PC-9 (cell line): ENCODE measurements at regions not wholly inside any gene's neighbourhood (a gene's known extent, or its start where the extent isn't known, plus 50 kb on each side); places are given as distances from the start of the nearest gene placed in this dataset.

Experiments used
- BruUV-seq: library from RNA; stranded (reverse); fragments of 400-500 nt; replicated peaks from 2 replicates; lab custom pipeline; 2021; lab: Mats Ljungman, UMichigan
- CTCF ChIA-PET: fragments of 300-600 bp; sonication (Branson Sonifier 250); formaldehyde crosslinking; loops from one replicate; lab custom pipeline; 2022; ENCODE audit warnings: antibody characterized with exemption; lab: Charles Lee
- POLR2A ChIA-PET: fragments of 300-600 bp; sonication (Branson Sonifier 250); formaldehyde crosslinking; loops from one replicate; lab custom pipeline; 2022; ENCODE audit warnings: antibody characterized with exemption; ENCODE audit not compliant: unreplicated experiment; lab: Charles Lee
- DNase-seq, 2 experiments: peaks; one replicate each; pipeline versions ENCODE4 v3.0.0 to v3.0.0-alpha.2; 2015 to 2022; ENCODE audit warnings: mixed read lengths in 1 of 2
- H2AFZ ChIP-seq: fragments of 200-600 bp; sonication (generic); 2 replicates; pipeline ENCODE4 v1.8.1; 2017; ENCODE audit warnings: antibody characterized with exemption
- H3F3A ChIP-seq: fragments of 200-600 bp; sonication (generic); 2 replicates; pipeline ENCODE4 v1.8.1; 2017; ENCODE audit warnings: antibody characterized with exemption, mild to moderate bottlenecking, low read depth; ENCODE audit not compliant: insufficient read depth
- H3K27ac ChIP-seq: fragments of 200-600 bp; sonication (generic); 2 replicates; pipeline ENCODE4 v1.6.1; 2016; ENCODE audit warnings: mixed run types
- H3K27me3 ChIP-seq: fragments of 200-600 bp; sonication (generic); 2 replicates; pipeline ENCODE4 v1.6.1; 2016; ENCODE audit warnings: low read depth, mixed run types; ENCODE audit not compliant: insufficient read depth
- H3K36me3 ChIP-seq: fragments of 200-600 bp; sonication (generic); 2 replicates; pipeline ENCODE4 v1.6.1; 2016; ENCODE audit warnings: low read depth, mixed run types
- H3K4me1 ChIP-seq: fragments of 200-600 bp; sonication (generic); replicated peaks from 2 replicates; pipeline ENCODE4 v1.6.1; 2016; ENCODE audit warnings: mixed run types; ENCODE audit not compliant: insufficient read depth
- H3K4me2 ChIP-seq: fragments of 200-600 bp; sonication (generic); 2 replicates; pipeline ENCODE4 v1.6.1; 2017; ENCODE audit warnings: mixed run types
- H3K4me3 ChIP-seq: fragments of 200-600 bp; sonication (generic); 2 replicates; pipeline ENCODE4 v1.6.1; 2016; ENCODE audit warnings: mixed run types
- H3K79me2 ChIP-seq: fragments of 200-600 bp; sonication (generic); 2 replicates; pipeline ENCODE4 v1.6.1; 2017; ENCODE audit warnings: low read depth, mixed run types
- H3K9me2 ChIP-seq: fragments of 200-600 bp; sonication (generic); 2 replicates; pipeline ENCODE4 v1.8.1; 2017; ENCODE audit warnings: mild to moderate bottlenecking; ENCODE audit not compliant: insufficient read depth
- H3K9me3 ChIP-seq: fragments of 200-600 bp; sonication (generic); 2 replicates; pipeline ENCODE4 v1.8.1; 2016; ENCODE audit warnings: low read depth; ENCODE audit not compliant: insufficient read depth
- H4K20me1 ChIP-seq: fragments of 200-600 bp; sonication (generic); 2 replicates; pipeline ENCODE4 v1.8.1; 2017; ENCODE audit not compliant: insufficient read depth
- EZH2 ChIP-seq: fragments of 200-600 bp; sonication (generic); IDR thresholded peaks from 2 replicates; pipeline ENCODE4 v1.8.0; 2017; ENCODE audit warnings: antibody characterized with exemption, low read depth
- intact Hi-C: fragments of 100-400 bp; cut with micrococcal nuclease; formaldehyde crosslinking; loops from one replicate; pipeline ENCODE4 v1.10.0; 2022; ENCODE audit not compliant: unreplicated experiment
- TF ChIP-seq, protein P1 (sequence below): fragments of 200-600 bp; sonication (generic); conservative IDR thresholded peaks from 2 replicates; pipeline ENCODE4 v1.6.1; 2017; ENCODE audit warnings: mixed run types, antibody characterized with exemption, mild to moderate bottlenecking, moderate library complexity

- ChIA-PET CTCF (no interaction called here), POLR2A (no interaction called here)
- Histone ChIP-seq H3K27me3 (no peaks in the 10 kb centered on the region), H3K4me1 (peaks cover 32% of the 10 kb centered on the region), H3K9me2 (no peaks in the 10 kb centered on the region), H3K9me3 (0 out of 2 replicates have a peak, but pooled peaks cover 7% of the 10 kb centered on the region), H4K20me1 (no peaks in the 10 kb centered on the region), H3K27ac (no peak overlapping the region), H3K36me3 (no peaks in the 10 kb centered on the region), H3K4me2 (no peak overlapping the region), H2AFZ (no peak overlapping the region), H3K4me3 (no peak overlapping the region), H3F3A (peaks cover 15% of the 10 kb centered on the region), H3K79me2 (no peaks in the 10 kb centered on the region)
- no peak for TF ChIP-seq EZH2
- intact Hi-C loops = no loop called here
- DNase-seq = no peak
- no TSS peak for BruUV-seq
Observed at GRCh38 chr7:47697543-47697942, 115.6 kb upstream of the TNS3 start.

GRCh38 chr7:47696152-47696710, 114.3 kb upstream of the TNS3 start:
- POLR2A ChIA-PET = no interaction called here
- Histone ChIP-seq H3K27ac (no peak overlapping the region), H3K27me3 (no peaks in the 10 kb centered on the region), H2AFZ (no peak overlapping the region), H3K9me3 (0 out of 2 replicates have a peak, but pooled peaks cover 7% of the 10 kb centered on the region), H3K79me2 (no peaks in the 10 kb centered on the region), H3F3A (peaks cover 28% of the 10 kb centered on the region), H4K20me1 (no peaks in the 10 kb centered on the region), H3K36me3 (no peaks in the 10 kb centered on the region), H3K4me3 (no peak overlapping the region), H3K9me2 (no peaks in the 10 kb centered on the region), H3K4me1 (peaks cover 45% of the 10 kb centered on the region), H3K4me2 (no peak overlapping the region)
- CTCF ChIA-PET = no interaction called here
- intact Hi-C loops = no loop called here
- no TSS peak for BruUV-seq
- DNase-seq = no peak
- no peak for TF ChIP-seq EZH2
- TF ChIP-seq, protein P1, sequence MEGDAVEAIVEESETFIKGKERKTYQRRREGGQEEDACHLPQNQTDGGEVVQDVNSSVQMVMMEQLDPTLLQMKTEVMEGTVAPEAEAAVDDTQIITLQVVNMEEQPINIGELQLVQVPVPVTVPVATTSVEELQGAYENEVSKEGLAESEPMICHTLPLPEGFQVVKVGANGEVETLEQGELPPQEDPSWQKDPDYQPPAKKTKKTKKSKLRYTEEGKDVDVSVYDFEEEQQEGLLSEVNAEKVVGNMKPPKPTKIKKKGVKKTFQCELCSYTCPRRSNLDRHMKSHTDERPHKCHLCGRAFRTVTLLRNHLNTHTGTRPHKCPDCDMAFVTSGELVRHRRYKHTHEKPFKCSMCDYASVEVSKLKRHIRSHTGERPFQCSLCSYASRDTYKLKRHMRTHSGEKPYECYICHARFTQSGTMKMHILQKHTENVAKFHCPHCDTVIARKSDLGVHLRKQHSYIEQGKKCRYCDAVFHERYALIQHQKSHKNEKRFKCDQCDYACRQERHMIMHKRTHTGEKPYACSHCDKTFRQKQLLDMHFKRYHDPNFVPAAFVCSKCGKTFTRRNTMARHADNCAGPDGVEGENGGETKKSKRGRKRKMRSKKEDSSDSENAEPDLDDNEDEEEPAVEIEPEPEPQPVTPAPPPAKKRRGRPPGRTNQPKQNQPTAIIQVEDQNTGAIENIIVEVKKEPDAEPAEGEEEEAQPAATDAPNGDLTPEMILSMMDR = no peak

GRCh38 chr7:47693216-47693615, 111.3 kb upstream of the TNS3 start:
- Histone ChIP-seq H3K4me2 (peak overlapping the region; percentile 51), H3K27me3 (no peaks in the 10 kb centered on the region), H3K4me1 (peaks cover 58% of the 10 kb centered on the region), H3K9me3 (no peaks in the 10 kb centered on the region), H3K36me3 (no peaks in the 10 kb centered on the region), H3K9me2 (no peaks in the 10 kb centered on the region), H4K20me1 (no peaks in the 10 kb centered on the region), H3K4me3 (0 out of 2 replicates have a peak overlapping the region, but pooled peaks have one; percentile 0), H3K27ac (peak overlapping the region; percentile 78), H2AFZ (peak overlapping the region; percentile 51; the same call in 1 of the 2 replicates), H3F3A (peaks cover 32% of the 10 kb centered on the region), H3K79me2 (no peaks in the 10 kb centered on the region)
- TF ChIP-seq EZH2 = no peak
- TF ChIP-seq, protein P1 = no peak
- no TSS peak for BruUV-seq
- DNase-seq = peak; percentile 33 to 100
- ChIA-PET POLR2A (interaction anchor here (0.9 to 1.1 kb wide), 2 partner anchors 70 to 88 kb away, joined by 10 to 13 read pairs; no protein-coding TSS in a partner anchor), CTCF (no interaction called here)
- intact Hi-C loops = loop anchor here (1.0 to 2.0 kb wide), 6 partner anchors 31 to 126 kb away; no protein-coding TSS in a partner anchor
